HEK293T (cell line): ENCODE measurements at regions not wholly inside any gene's neighbourhood (a gene's known extent, or its start where the extent isn't known, plus 50 kb on each side); places are given as distances from the start of the nearest gene placed in this dataset.

ENCODE experiments used
- ARNT ChIP-seq: fragments of 450-650 bp; IDR thresholded peaks from 2 replicates; pipeline ENCODE4 v1.6.1; 2017; ENCODE audit warnings: mild to moderate bottlenecking
- BHLHE40 ChIP-seq: fragments of 450-650 bp; IDR thresholded peaks from 2 replicates; pipeline ENCODE4 v1.6.1; 2016; ENCODE audit warnings: mild to moderate bottlenecking, moderate library complexity, borderline replicate concordance
- CTBP1 ChIP-seq: fragments of 450-650 bp; IDR thresholded peaks from 2 replicates; pipeline ENCODE4 v1.6.1; 2016; ENCODE audit warnings: borderline replicate concordance
- ELF4 ChIP-seq: fragments of 450-650 bp; IDR thresholded peaks from 2 replicates; pipeline ENCODE4 v1.6.1; 2017; ENCODE audit warnings: antibody characterized with exemption
- FOXA1 ChIP-seq: fragments of 450-650 bp; IDR thresholded peaks from 2 replicates; pipeline ENCODE4 v1.6.1; 2016; ENCODE audit warnings: mild to moderate bottlenecking
- FOXK2 ChIP-seq: fragments of 450-650 bp; IDR thresholded peaks from 2 replicates; pipeline ENCODE4 v1.6.1; 2016; ENCODE audit warnings: mild to moderate bottlenecking
- FOXM1 ChIP-seq: fragments of 450-650 bp; IDR thresholded peaks from 2 replicates; pipeline ENCODE4 v1.6.1; 2017; ENCODE audit warnings: mild to moderate bottlenecking, borderline replicate concordance
- HDGF ChIP-seq: fragments of 450-650 bp; IDR thresholded peaks from 2 replicates; pipeline ENCODE4 v1.6.1; 2017; ENCODE audit warnings: antibody characterized with exemption, borderline replicate concordance
- NFRKB ChIP-seq: fragments of 450-650 bp; IDR thresholded peaks from 2 replicates; pipeline ENCODE4 v1.6.1; 2016; ENCODE audit warnings: mild to moderate bottlenecking, moderate library complexity
- SP1 ChIP-seq: fragments of 450-650 bp; IDR thresholded peaks from 2 replicates; pipeline ENCODE4 v1.6.1; 2017
- SUZ12 ChIP-seq: fragments of 450-650 bp; IDR thresholded peaks from 2 replicates; pipeline ENCODE4 v1.6.1; 2016; ENCODE audit warnings: mild to moderate bottlenecking
- TARDBP ChIP-seq: fragments of 450-650 bp; IDR thresholded peaks from 2 replicates; pipeline ENCODE4 v1.6.1; 2016
- ZNF384 ChIP-seq: fragments of 450-650 bp; IDR thresholded peaks from 2 replicates; pipeline ENCODE4 v1.6.1; 2016
- TF ChIP-seq, protein P1 (sequence below): fragments of 450-650 bp; IDR thresholded peaks from 2 replicates; pipeline ENCODE4 v1.6.1; 2016

GRCh38 chr2:164182116-164182627 lies 439.1 kb downstream of the GRB14 start:
- TF ChIP-seq BHLHE40 (no peak), FOXA1 (no peak), ZNF384 (no peak), NFRKB (no peak), TARDBP (no peak), ELF4 (no peak), SUZ12 (no peak), FOXK2 (no peak), HDGF (no peak), CTBP1 (no peak), SP1 (no peak), ARNT (no peak), FOXM1 (no peak)
- TF ChIP-seq, protein P1, sequence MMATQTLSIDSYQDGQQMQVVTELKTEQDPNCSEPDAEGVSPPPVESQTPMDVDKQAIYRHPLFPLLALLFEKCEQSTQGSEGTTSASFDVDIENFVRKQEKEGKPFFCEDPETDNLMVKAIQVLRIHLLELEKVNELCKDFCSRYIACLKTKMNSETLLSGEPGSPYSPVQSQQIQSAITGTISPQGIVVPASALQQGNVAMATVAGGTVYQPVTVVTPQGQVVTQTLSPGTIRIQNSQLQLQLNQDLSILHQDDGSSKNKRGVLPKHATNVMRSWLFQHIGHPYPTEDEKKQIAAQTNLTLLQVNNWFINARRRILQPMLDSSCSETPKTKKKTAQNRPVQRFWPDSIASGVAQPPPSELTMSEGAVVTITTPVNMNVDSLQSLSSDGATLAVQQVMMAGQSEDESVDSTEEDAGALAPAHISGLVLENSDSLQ, result no peak
